Gastroesophageal sphincter (tissue), 3 donors: ENCODE measurements at regions not wholly inside any gene's neighbourhood (a gene's known extent, or its start where the extent isn't known, plus 50 kb on each side); places are given as distances from the start of the nearest gene placed in this dataset.

Experiments used
- CTCF ChIP-seq, 4 experiments: fragments of 200-600 bp in 2 of 4; fragments of 450-650 bp in 2 of 4; sonication (generic) in 1 of 4; IDR thresholded peaks; one replicate each; pipeline ENCODE4 v1.5.1; 2017 to 2019; ENCODE audit warnings: antibody characterized with exemption in 4 of 4, mild to moderate bottlenecking in 2 of 4, moderate library complexity in 2 of 4
- EP300 ChIP-seq: sonication (generic); formaldehyde crosslinking; IDR thresholded peaks from one replicate; pipeline ENCODE4 v1.6.1; 2017; ENCODE audit warnings: antibody characterized with exemption, mild to moderate bottlenecking
- POLR2A ChIP-seq, 2 donors: fragments of 450-650 bp; IDR thresholded peaks; one replicate each; pipeline ENCODE4 v1.6.1; 2017; ENCODE audit warnings: antibody characterized with exemption in 2 of 2, mild to moderate bottlenecking in 2 of 2, moderate library complexity in 1 of 2
- POLR2AphosphoS5 ChIP-seq: sonication (generic); formaldehyde crosslinking; IDR thresholded peaks from one replicate; pipeline ENCODE4 v1.6.1; 2017; ENCODE audit warnings: antibody characterized with exemption

GRCh38 chr16:35510701-35511100 is 2051.3 kb downstream of the TP53TG3F start:
- TF ChIP-seq CTCF (IDR thresholded peaks at IDR 0.05) (no peak), POLR2AphosphoS5 (no peak), EP300 (no peak), POLR2A (IDR thresholded peaks at IDR 0.05) (no peak)
